HFF-Myc (cell line): ENCODE measurements at regions not wholly inside any gene's neighbourhood (a gene's known extent, or its start where the extent isn't known, plus 50 kb on each side); places are given as distances from the start of the nearest gene placed in this dataset.

Experiments used
- DNase-seq: peaks from one replicate; pipeline ENCODE4 v3.0.0-alpha.2; 2011; ENCODE audit warnings: low read depth; ENCODE audit errors: extremely low read depth
- H3K4me3 ChIP-seq: replicated peaks from 2 replicates; pipeline ENCODE4 v1.5.1; 2011; ENCODE audit warnings: low read depth, mild to moderate bottlenecking, control low read depth, low read length
- CTCF ChIP-seq: IDR thresholded peaks from 2 replicates; pipeline ENCODE4 v1.5.1; 2012; ENCODE audit warnings: mild to moderate bottlenecking, low read depth, low read length, control low read depth; ENCODE audit errors: missing control alignments

GRCh38 chr10:94133239-94133638 is 139.5 kb downstream of the PLCE1 start:
- no peak for DNase-seq
- H3K4me3 ChIP-seq = no peak overlapping the region
- no peak for TF ChIP-seq CTCF

- no peak overlapping the region for H3K4me3 ChIP-seq
- no peak for DNase-seq
- TF ChIP-seq CTCF = no peak
These were observed 144.0 kb downstream of the PLCE1 start for GRCh38 chr10:94137747-94138146.

- no peak overlapping the region for H3K4me3 ChIP-seq
- TF ChIP-seq CTCF = no peak
- DNase-seq = no peak
These were observed 144.7 kb downstream of the PLCE1 start for GRCh38 chr10:94138391-94138790.

GRCh38 chr10:94143261-94143660 is 149.5 kb downstream of the PLCE1 start:
- no peak overlapping the region for H3K4me3 ChIP-seq
- TF ChIP-seq CTCF = no peak
- no peak for DNase-seq

- no peak for DNase-seq
- H3K4me3 ChIP-seq = no peak overlapping the region
- no peak for TF ChIP-seq CTCF
These were observed 152.6 kb downstream of the PLCE1 start for GRCh38 chr10:94146313-94146712.

- no peak overlapping the region for H3K4me3 ChIP-seq
- TF ChIP-seq CTCF = no peak
- DNase-seq = no peak
These were observed 153.0 kb downstream of the PLCE1 start for GRCh38 chr10:94146746-94147145.

GRCh38 chr10:94149702-94150101 is 156.0 kb downstream of the PLCE1 start:
- H3K4me3 ChIP-seq = no peak overlapping the region
- DNase-seq = no peak
- TF ChIP-seq CTCF = no peak
